Mesendoderm (in vitro differentiated cells): ENCODE measurements at regions not wholly inside any gene's neighbourhood (a gene's known extent, or its start where the extent isn't known, plus 50 kb on each side); places are given as distances from the start of the nearest gene placed in this dataset.

Source experiments
- DNase-seq: peaks from one replicate; pipeline ENCODE4 v3.0.0; 2013
- H2AK5ac ChIP-seq: 2 replicates; pipeline ENCODE4 v1.6.1; 2013; ENCODE audit warnings: low read length, inconsistent platforms
- H2BK120ac ChIP-seq: 2 replicates; pipeline ENCODE4 v1.6.1; 2013; ENCODE audit warnings: low read depth, mild to moderate bottlenecking, low read length, moderate library complexity, mixed read lengths
- H2BK15ac ChIP-seq: replicated peaks from 2 replicates; pipeline ENCODE4 v1.6.1; 2013; ENCODE audit warnings: low read depth, mild to moderate bottlenecking, moderate library complexity
- H2BK5ac ChIP-seq: 2 replicates; pipeline ENCODE4 v1.6.1; 2013; ENCODE audit warnings: low read length, inconsistent platforms
- H3K18ac ChIP-seq: 2 replicates; pipeline ENCODE4 v1.6.1; 2013; ENCODE audit warnings: mild to moderate bottlenecking, low read length, mixed read lengths
- H3K23ac ChIP-seq: one replicate; pipeline ENCODE4 v1.6.1; 2013; ENCODE audit warnings: low read length
- H3K27ac ChIP-seq: 2 replicates; pipeline ENCODE4 v1.5.1; 2013; ENCODE audit warnings: low read depth, mild to moderate bottlenecking, inconsistent platforms, low read length, moderate library complexity
- H3K27me3 ChIP-seq: 2 replicates; pipeline ENCODE4 v1.6.1; 2013; ENCODE audit warnings: low read length, control low read depth, mild to moderate bottlenecking, inconsistent platforms; ENCODE audit not compliant: insufficient read depth, poor library complexity
- H3K36me3 ChIP-seq: 2 replicates; pipeline ENCODE4 v1.6.1; 2013; ENCODE audit warnings: low read length, inconsistent platforms; ENCODE audit not compliant: control insufficient read depth, insufficient read depth
- H3K4ac ChIP-seq: one replicate; pipeline ENCODE4 v1.6.1; 2013; ENCODE audit warnings: low read depth, mild to moderate bottlenecking, low read length, moderate library complexity
- H3K4me1 ChIP-seq: 2 replicates; pipeline ENCODE4 v1.6.1; 2013; ENCODE audit warnings: low read depth, low read length, inconsistent platforms; ENCODE audit not compliant: control insufficient read depth
- H3K4me2 ChIP-seq: 2 replicates; pipeline ENCODE4 v1.6.1; 2013; ENCODE audit warnings: low read length
- H3K4me3 ChIP-seq: 2 replicates; pipeline ENCODE4 v1.5.1; 2013; ENCODE audit warnings: mild to moderate bottlenecking, low read length
- H3K56ac ChIP-seq: one replicate; pipeline ENCODE4 v1.6.1; 2013; ENCODE audit warnings: low read length
- H3K79me1 ChIP-seq: 2 replicates; pipeline ENCODE4 v1.6.1; 2013; ENCODE audit warnings: low read length, inconsistent platforms
- H3K79me2 ChIP-seq: 2 replicates; pipeline ENCODE4 v1.6.1; 2013; ENCODE audit warnings: mild to moderate bottlenecking, low read length; ENCODE audit not compliant: control insufficient read depth, insufficient read depth
- H3K9ac ChIP-seq: 2 replicates; pipeline ENCODE4 v1.6.1; 2013; ENCODE audit warnings: low read length, inconsistent platforms
- H4K5ac ChIP-seq: one replicate; pipeline ENCODE4 v1.6.1; 2013; ENCODE audit warnings: low read length
- H4K8ac ChIP-seq: one replicate; pipeline ENCODE4 v1.6.1; 2013; ENCODE audit warnings: low read depth, mild to moderate bottlenecking, control low read depth, low read length, moderate library complexity
- WGBS: extraction: QIAGEN DNeasy Blood & Tissue Kit; methylation state at CpG from one replicate; pipeline ENCODE4 v1.1.7; 2013; ENCODE audit warnings: low lambda C conversion rate, missing lambda C conversion rate; ENCODE audit not compliant: insufficient coverage; ENCODE audit errors: extremely low coverage; 5-methylcytosine and 5-hydroxymethylcytosine counted together

GRCh38 chr5:9977070-9977469 is 272.6 kb downstream of the ATPSCKMT start:
- no peaks in the 10 kb centered on the region for H3K79me1 ChIP-seq
- no peaks in the 10 kb centered on the region for H3K79me2 ChIP-seq
- no peaks in the 10 kb centered on the region for H3K27me3 ChIP-seq
- H3K4ac ChIP-seq: no peak overlapping the region
- DNase-seq: no peak
- H3K4me2 ChIP-seq: no peak overlapping the region
- no peak overlapping the region for H3K27ac ChIP-seq
- H4K5ac ChIP-seq: no peak overlapping the region
- no peak overlapping the region for H3K23ac ChIP-seq
- no peak overlapping the region for H3K4me3 ChIP-seq
- H3K56ac ChIP-seq: no peak overlapping the region
- no peak overlapping the region for H2BK15ac ChIP-seq
- H2BK120ac ChIP-seq: no peak overlapping the region
- WGBS: no CpG with 5 or more reads among the region's 2 CpGs
- no peak overlapping the region for H2BK5ac ChIP-seq
- no peak overlapping the region for H3K18ac ChIP-seq
- no peak overlapping the region for H2AK5ac ChIP-seq
- H3K4me1 ChIP-seq: no peaks in the 10 kb centered on the region
- H4K8ac ChIP-seq: no peak overlapping the region
- H3K36me3 ChIP-seq: no peaks in the 10 kb centered on the region
- no peak overlapping the region for H3K9ac ChIP-seq

- H3K4ac ChIP-seq: no peak overlapping the region
- H3K56ac ChIP-seq: no peak overlapping the region
- H3K79me2 ChIP-seq: no peaks in the 10 kb centered on the region
- no peaks in the 10 kb centered on the region for H3K79me1 ChIP-seq
- no peak overlapping the region for H2BK15ac ChIP-seq
- H2BK120ac ChIP-seq: no peak overlapping the region
- no peak overlapping the region for H4K8ac ChIP-seq
- H3K27ac ChIP-seq: no peak overlapping the region
- no peak overlapping the region for H2BK5ac ChIP-seq
- no peak overlapping the region for H3K23ac ChIP-seq
- no peak overlapping the region for H3K4me3 ChIP-seq
- no peak overlapping the region for H3K18ac ChIP-seq
- no peak overlapping the region for H3K4me2 ChIP-seq
- no peak overlapping the region for H2AK5ac ChIP-seq
- H3K9ac ChIP-seq: no peak overlapping the region
- no peaks in the 10 kb centered on the region for H3K4me1 ChIP-seq
- DNase-seq: no peak
- no CpG with 5 or more reads among the region's 3 CpGs for WGBS
- no peaks in the 10 kb centered on the region for H3K27me3 ChIP-seq
- no peaks in the 10 kb centered on the region for H3K36me3 ChIP-seq
- no peak overlapping the region for H4K5ac ChIP-seq
These were observed 273.1 kb downstream of the ATPSCKMT start for GRCh38 chr5:9976621-9977020.

- Histone ChIP-seq H3K79me1 (no peaks in the 10 kb centered on the region), H3K27ac (no peak overlapping the region), H4K8ac (no peak overlapping the region), H3K79me2 (no peaks in the 10 kb centered on the region), H3K4ac (no peak overlapping the region), H3K56ac (no peak overlapping the region), H3K27me3 (no peaks in the 10 kb centered on the region), H2AK5ac (no peak overlapping the region), H3K4me1 (no peaks in the 10 kb centered on the region), H2BK15ac (no peak overlapping the region), H3K36me3 (no peaks in the 10 kb centered on the region), H3K9ac (no peak overlapping the region), H4K5ac (no peak overlapping the region), H3K23ac (no peak overlapping the region), H3K18ac (no peak overlapping the region), H2BK5ac (no peak overlapping the region), H2BK120ac (no peak overlapping the region), H3K4me3 (no peak overlapping the region), H3K4me2 (no peak overlapping the region)
- no CpG with 5 or more reads among the region's 3 CpGs for WGBS
- no peak for DNase-seq
These were observed 277.6 kb downstream of the ATPSCKMT start for GRCh38 chr5:9972059-9972458.

- no peaks in the 10 kb centered on the region for H3K79me1 ChIP-seq
- H3K4ac ChIP-seq: no peak overlapping the region
- no peak overlapping the region for H2AK5ac ChIP-seq
- H3K9ac ChIP-seq: no peak overlapping the region
- no peak overlapping the region for H3K23ac ChIP-seq
- no peak overlapping the region for H3K18ac ChIP-seq
- no peaks in the 10 kb centered on the region for H3K79me2 ChIP-seq
- no peak overlapping the region for H3K56ac ChIP-seq
- no peaks in the 10 kb centered on the region for H3K4me1 ChIP-seq
- H4K8ac ChIP-seq: no peak overlapping the region
- no peak overlapping the region for H4K5ac ChIP-seq
- H3K4me2 ChIP-seq: no peak overlapping the region
- H2BK15ac ChIP-seq: no peak overlapping the region
- no peaks in the 10 kb centered on the region for H3K27me3 ChIP-seq
- no peak overlapping the region for H2BK5ac ChIP-seq
- H3K36me3 ChIP-seq: no peaks in the 10 kb centered on the region
- H3K27ac ChIP-seq: no peak overlapping the region
- no peak overlapping the region for H2BK120ac ChIP-seq
- WGBS: no CpG with 5 or more reads among the region's 6 CpGs
- H3K4me3 ChIP-seq: no peak overlapping the region
- DNase-seq: no peak
These were observed 278.4 kb downstream of the ATPSCKMT start for GRCh38 chr5:9971301-9971700.

GRCh38 chr5:9958914-9959313 is 290.8 kb downstream of the ATPSCKMT start:
- no peak overlapping the region for H2BK120ac ChIP-seq
- no peaks in the 10 kb centered on the region for H3K79me1 ChIP-seq
- H4K8ac ChIP-seq: no peak overlapping the region
- H3K18ac ChIP-seq: no peak overlapping the region
- H2BK5ac ChIP-seq: no peak overlapping the region
- no peak overlapping the region for H3K27ac ChIP-seq
- peaks cover 3% of the 10 kb centered on the region for H3K4me1 ChIP-seq
- H3K79me2 ChIP-seq: no peaks in the 10 kb centered on the region
- no peak overlapping the region for H4K5ac ChIP-seq
- H3K9ac ChIP-seq: no peak overlapping the region
- H3K36me3 ChIP-seq: no peaks in the 10 kb centered on the region
- DNase-seq: no peak
- H3K4me3 ChIP-seq: no peak overlapping the region
- no peak overlapping the region for H3K56ac ChIP-seq
- H2BK15ac ChIP-seq: no peak overlapping the region
- WGBS: no CpG with 5 or more reads among the region's 5 CpGs
- H2AK5ac ChIP-seq: no peak overlapping the region
- no peak overlapping the region for H3K4me2 ChIP-seq
- H3K23ac ChIP-seq: no peak overlapping the region
- H3K27me3 ChIP-seq: no peaks in the 10 kb centered on the region
- H3K4ac ChIP-seq: no peak overlapping the region

GRCh38 chr5:9957214-9957613 is 292.5 kb downstream of the ATPSCKMT start:
- no peaks in the 10 kb centered on the region for H3K79me1 ChIP-seq
- H3K56ac ChIP-seq: no peak overlapping the region
- no peak overlapping the region for H4K8ac ChIP-seq
- H2BK5ac ChIP-seq: no peak overlapping the region
- WGBS: no CpG with 5 or more reads among the region's 1 CpG
- no peak overlapping the region for H3K23ac ChIP-seq
- H2BK15ac ChIP-seq: no peak overlapping the region
- H3K4me3 ChIP-seq: no peak overlapping the region
- no peak overlapping the region for H2AK5ac ChIP-seq
- no peak overlapping the region for H2BK120ac ChIP-seq
- H3K4ac ChIP-seq: no peak overlapping the region
- DNase-seq: no peak
- H3K18ac ChIP-seq: no peak overlapping the region
- no peaks in the 10 kb centered on the region for H3K79me2 ChIP-seq
- peaks cover 4% of the 10 kb centered on the region for H3K4me1 ChIP-seq
- no peak overlapping the region for H3K27ac ChIP-seq
- no peaks in the 10 kb centered on the region for H3K36me3 ChIP-seq
- no peak overlapping the region for H3K4me2 ChIP-seq
- H3K27me3 ChIP-seq: no peaks in the 10 kb centered on the region
- H3K9ac ChIP-seq: no peak overlapping the region
- no peak overlapping the region for H4K5ac ChIP-seq
